ENCODE measurements at regions not wholly inside any gene's neighbourhood (a gene's known extent, or its start where the extent isn't known, plus 50 kb on each side); places are given as distances from the start of the nearest gene placed in this dataset.

GRCh38 chr2:105645031-105645937 is 99.4 kb upstream of the NCK2 start:
- no peaks in the 10 kb centered on the region for H3K4me1 Mint-ChIP-seq
- ATAC-seq (ENCODE audit: low read depth): no peak
- no peak overlapping the region for H3K4me3 Mint-ChIP-seq
- no peaks in the 10 kb centered on the region for H3K27me3 Mint-ChIP-seq
- peaks cover 3% of the 10 kb centered on the region for H3K36me3 Mint-ChIP-seq
- peaks cover 2% of the 10 kb centered on the region for H3K9me3 Mint-ChIP-seq
- POLR2A ChIA-PET: no interaction called here
- no peak overlapping the region for H3K27ac Mint-ChIP-seq
- DNase-seq: no peak

GRCh38 chr2:105644174-105644980 is 100.3 kb upstream of the NCK2 start:
- Mint-ChIP-seq H3K36me3 (peaks cover 3% of the 10 kb centered on the region), H3K27me3 (no peaks in the 10 kb centered on the region), H3K9me3 (peaks cover 2% of the 10 kb centered on the region), H3K27ac (no peak overlapping the region), H3K4me3 (no peak overlapping the region), H3K4me1 (no peaks in the 10 kb centered on the region)
- DNase-seq (no peak), ATAC-seq (ENCODE audit: low read depth) (no peak)
- POLR2A ChIA-PET: no interaction called here

- Mint-ChIP-seq H3K27me3 (no peaks in the 10 kb centered on the region), H3K4me1 (no peaks in the 10 kb centered on the region), H3K9me3 (no peaks in the 10 kb centered on the region), H3K4me3 (no peak overlapping the region), H3K36me3 (no peaks in the 10 kb centered on the region), H3K27ac (no peak overlapping the region)
- POLR2A ChIA-PET: no interaction called here
- DNase-seq: no peak
- ATAC-seq (ENCODE audit: low read depth): no peak
Measured at GRCh38 chr2:105643405-105644173, 101.1 kb upstream of the NCK2 start.

GRCh38 chr2:105641389-105641811 is 103.3 kb upstream of the NCK2 start:
- Mint-ChIP-seq H3K27ac (no peak overlapping the region), H3K4me3 (no peak overlapping the region), H3K36me3 (no peaks in the 10 kb centered on the region), H3K9me3 (no peaks in the 10 kb centered on the region), H3K27me3 (no peaks in the 10 kb centered on the region), H3K4me1 (no peaks in the 10 kb centered on the region)
- POLR2A ChIA-PET: no interaction called here
- DNase-seq (no peak), ATAC-seq (ENCODE audit: low read depth) (no peak)

GRCh38 chr2:105640246-105640645 is 104.5 kb upstream of the NCK2 start:
- no peaks in the 10 kb centered on the region for H3K9me3 Mint-ChIP-seq

GRCh38 chr2:105636109-105636740 is 108.5 kb upstream of the NCK2 start:
- DNase-seq (no peak), ATAC-seq (ENCODE audit: low read depth) (no peak)
- Mint-ChIP-seq H3K9me3 (no peaks in the 10 kb centered on the region), H3K4me3 (no peak overlapping the region), H3K27ac (no peak overlapping the region), H3K27me3 (peaks cover 11% of the 10 kb centered on the region), H3K4me1 (no peaks in the 10 kb centered on the region), H3K36me3 (no peaks in the 10 kb centered on the region)
- POLR2A ChIA-PET: no interaction called here

More at GRCh38 chr2:105640246-105640645, 104.5 kb upstream of the NCK2 start:
- no peaks in the 10 kb centered on the region for H3K36me3 Mint-ChIP-seq
- H3K27ac Mint-ChIP-seq: no peak overlapping the region
- no peak for ATAC-seq (ENCODE audit: low read depth)
- H3K4me3 Mint-ChIP-seq: no peak overlapping the region
- DNase-seq: no peak
- peaks cover 6% of the 10 kb centered on the region for H3K27me3 Mint-ChIP-seq
- H3K4me1 Mint-ChIP-seq: no peaks in the 10 kb centered on the region
- POLR2A ChIA-PET: no interaction called here

- peaks cover 11% of the 10 kb centered on the region for H3K27me3 Mint-ChIP-seq
- H3K9me3 Mint-ChIP-seq: no peaks in the 10 kb centered on the region
- ATAC-seq (ENCODE audit: low read depth) (no peak), DNase-seq (no peak)
- no peaks in the 10 kb centered on the region for H3K4me1 Mint-ChIP-seq
- POLR2A ChIA-PET: no interaction called here
- H3K4me3 Mint-ChIP-seq: no peak overlapping the region
- no peak overlapping the region for H3K27ac Mint-ChIP-seq
- H3K36me3 Mint-ChIP-seq: no peaks in the 10 kb centered on the region
Measured at GRCh38 chr2:105635564-105635963, 109.1 kb upstream of the NCK2 start.

- ATAC-seq (ENCODE audit: low read depth) (no peak), DNase-seq (no peak)
- peaks cover 2% of the 10 kb centered on the region for H3K4me1 Mint-ChIP-seq
- no peaks in the 10 kb centered on the region for H3K9me3 Mint-ChIP-seq
- no peak overlapping the region for H3K27ac Mint-ChIP-seq
- no peaks in the 10 kb centered on the region for H3K36me3 Mint-ChIP-seq
- POLR2A ChIA-PET: interaction anchor here (0.9 kb wide), 1 partner anchor 16 kb away, joined by 4 read pairs; no protein-coding TSS in a partner anchor
- peaks cover 13% of the 10 kb centered on the region for H3K27me3 Mint-ChIP-seq
- H3K4me3 Mint-ChIP-seq: no peak overlapping the region
Measured at GRCh38 chr2:105634198-105634597, 110.5 kb upstream of the NCK2 start.

- Mint-ChIP-seq H3K4me3 (no peak overlapping the region), H3K9me3 (peaks cover 6% of the 10 kb centered on the region), H3K27me3 (peaks cover 19% of the 10 kb centered on the region), H3K36me3 (no peaks in the 10 kb centered on the region), H3K27ac (no peak overlapping the region), H3K4me1 (peaks cover 2% of the 10 kb centered on the region)
- ATAC-seq (ENCODE audit: low read depth) (no peak), DNase-seq (no peak)
- POLR2A ChIA-PET: no interaction called here
Measured at GRCh38 chr2:105631922-105632321, 112.8 kb upstream of the NCK2 start.

GRCh38 chr2:105631011-105631410 is 113.7 kb upstream of the NCK2 start:
- H3K36me3 Mint-ChIP-seq: peaks cover 1% of the 10 kb centered on the region
- peaks cover 6% of the 10 kb centered on the region for H3K9me3 Mint-ChIP-seq
- POLR2A ChIA-PET: no interaction called here
- ATAC-seq (ENCODE audit: low read depth) (no peak), DNase-seq (no peak)
- H3K4me3 Mint-ChIP-seq: no peak overlapping the region
- no peak overlapping the region for H3K27ac Mint-ChIP-seq
- peaks cover 23% of the 10 kb centered on the region for H3K27me3 Mint-ChIP-seq
- H3K4me1 Mint-ChIP-seq: peaks cover 2% of the 10 kb centered on the region

GRCh38 chr2:105629634-105630033 is 115.1 kb upstream of the NCK2 start:
- Mint-ChIP-seq H3K4me1 (peaks cover 2% of the 10 kb centered on the region), H3K9me3 (peaks cover 6% of the 10 kb centered on the region), H3K4me3 (no peak overlapping the region), H3K27ac (no peak overlapping the region), H3K27me3 (peaks cover 20% of the 10 kb centered on the region), H3K36me3 (peaks cover 1% of the 10 kb centered on the region)
- POLR2A ChIA-PET: no interaction called here
- no peak for ATAC-seq (ENCODE audit: low read depth)
- DNase-seq: no peak

- Mint-ChIP-seq H3K27ac (no peak overlapping the region), H3K27me3 (peaks cover 22% of the 10 kb centered on the region), H3K36me3 (peaks cover 4% of the 10 kb centered on the region)
Measured at GRCh38 chr2:105627534-105627933, 117.2 kb upstream of the NCK2 start.

GRCh38 chr2:105626966-105627340 is 117.8 kb upstream of the NCK2 start:
- POLR2A ChIA-PET: no interaction called here
- H3K4me3 Mint-ChIP-seq: no peak overlapping the region
- no peak for ATAC-seq (ENCODE audit: low read depth)
- H3K4me1 Mint-ChIP-seq: peaks cover 2% of the 10 kb centered on the region
- peaks cover 9% of the 10 kb centered on the region for H3K9me3 Mint-ChIP-seq
- no peak for DNase-seq
- H3K27me3 Mint-ChIP-seq: peaks cover 22% of the 10 kb centered on the region
- H3K27ac Mint-ChIP-seq: no peak overlapping the region
- peaks cover 4% of the 10 kb centered on the region for H3K36me3 Mint-ChIP-seq

More at GRCh38 chr2:105627534-105627933, 117.2 kb upstream of the NCK2 start:
- no peak for DNase-seq
- H3K4me3 Mint-ChIP-seq: no peak overlapping the region
- no peak for ATAC-seq (ENCODE audit: low read depth)
- peaks cover 2% of the 10 kb centered on the region for H3K4me1 Mint-ChIP-seq
- peaks cover 9% of the 10 kb centered on the region for H3K9me3 Mint-ChIP-seq
- POLR2A ChIA-PET: no interaction called here
